ENCODE measurements at regions not wholly inside any gene's neighbourhood (a gene's known extent, or its start where the extent isn't known, plus 50 kb on each side); places are given as distances from the start of the nearest gene placed in this dataset.
"Not testable (repeated sequence)": the region's sequence is repeated elsewhere in the genome, so short reads cannot be mapped to it uniquely, and the experiment has no call there.

GRCh38 chr9:104276709-104277245, 182.7 kb downstream of the SMC2 start:
- no peak for DNase-seq

GRCh38 chr9:104278929-104279496, 184.9 kb downstream of the SMC2 start:
- no peak for DNase-seq

- no peak for DNase-seq
Measured at GRCh38 chr9:104279535-104280177, 185.5 kb downstream of the SMC2 start.

- no peak for DNase-seq
Measured at GRCh38 chr9:104280178-104280560, 186.1 kb downstream of the SMC2 start.

GRCh38 chr9:104280711-104281110, 186.6 kb downstream of the SMC2 start:
- no peak for DNase-seq

- no peak for DNase-seq
Measured at GRCh38 chr9:104286187-104286586, 192.1 kb downstream of the SMC2 start.

GRCh38 chr9:104286799-104287198, 192.7 kb downstream of the SMC2 start:
- DNase-seq = no peak

- no peak for DNase-seq
Measured at GRCh38 chr9:104287253-104287878, 193.3 kb downstream of the SMC2 start.

- no peak for DNase-seq
Measured at GRCh38 chr9:104293877-104294276, 199.8 kb downstream of the SMC2 start.

GRCh38 chr9:104300124-104300523, 203.9 kb upstream of the OR13F1 start:
- no peak for DNase-seq

- DNase-seq = no peak
Measured at GRCh38 chr9:104301755-104302154, 202.3 kb upstream of the OR13F1 start.

GRCh38 chr9:104302775-104303174, 201.3 kb upstream of the OR13F1 start:
- DNase-seq = no peak

- DNase-seq = no peak
Measured at GRCh38 chr9:104304925-104305324, 199.1 kb upstream of the OR13F1 start.

GRCh38 chr9:104313396-104314110, 190.5 kb upstream of the OR13F1 start:
- DNase-seq = no peak

GRCh38 chr9:104316201-104317009, 187.7 kb upstream of the OR13F1 start:
- not testable (repeated sequence) for DNase-seq

GRCh38 chr9:104319198-104319597, 184.9 kb upstream of the OR13F1 start:
- no peak for DNase-seq

GRCh38 chr9:104319685-104320084, 184.4 kb upstream of the OR13F1 start:
- no peak for DNase-seq

- DNase-seq = no peak
Measured at GRCh38 chr9:104322596-104322995, 181.5 kb upstream of the OR13F1 start.

GRCh38 chr9:104323967-104324694, 179.9 kb upstream of the OR13F1 start:
- not testable (repeated sequence) for DNase-seq

GRCh38 chr9:104326912-104327311, 177.2 kb upstream of the OR13F1 start:
- no peak for DNase-seq

- no peak for DNase-seq
Measured at GRCh38 chr9:104329245-104329644, 174.8 kb upstream of the OR13F1 start.

GRCh38 chr9:104330841-104331240, 173.2 kb upstream of the OR13F1 start:
- DNase-seq = no peak
